ENCODE measurements at regions not wholly inside any gene's neighbourhood (a gene's known extent, or its start where the extent isn't known, plus 50 kb on each side); places are given as distances from the start of the nearest gene placed in this dataset.

DNA sequence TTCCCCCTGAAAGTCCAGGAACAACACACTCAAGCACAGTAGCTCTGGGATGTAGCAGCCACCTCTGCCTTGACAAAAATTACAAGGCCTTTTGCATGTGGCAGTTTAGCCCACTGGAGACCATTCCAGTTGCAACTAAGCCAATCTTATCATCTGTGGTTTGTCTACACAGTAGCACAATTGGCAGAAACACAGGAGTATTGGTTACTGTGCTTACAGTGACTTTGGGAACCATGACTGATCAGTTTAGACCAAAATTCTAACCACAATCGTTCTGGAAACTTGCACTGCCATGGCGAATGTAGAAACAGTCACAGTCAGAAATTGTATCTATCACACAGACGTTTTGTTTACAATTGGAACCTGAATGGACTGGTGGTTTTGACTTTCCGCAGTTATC lies 403.7 kb upstream of the MEIS1 start:
- H3K9me3 Mint-ChIP-seq (ENCODE audit: unreplicated experiment): peaks cover 3% of the 10 kb centered on the region
- peaks cover 9% of the 10 kb centered on the region for H3K36me3 Mint-ChIP-seq (ENCODE audit: unreplicated experiment)
- peaks cover 5% of the 10 kb centered on the region for H3K4me1 Mint-ChIP-seq (ENCODE audit: low read depth, unreplicated experiment)
- no peak overlapping the region for H3K4me3 Mint-ChIP-seq (ENCODE audit: unreplicated experiment)
- DNase-seq: no peak
- TF ChIP-seq, protein P1, sequence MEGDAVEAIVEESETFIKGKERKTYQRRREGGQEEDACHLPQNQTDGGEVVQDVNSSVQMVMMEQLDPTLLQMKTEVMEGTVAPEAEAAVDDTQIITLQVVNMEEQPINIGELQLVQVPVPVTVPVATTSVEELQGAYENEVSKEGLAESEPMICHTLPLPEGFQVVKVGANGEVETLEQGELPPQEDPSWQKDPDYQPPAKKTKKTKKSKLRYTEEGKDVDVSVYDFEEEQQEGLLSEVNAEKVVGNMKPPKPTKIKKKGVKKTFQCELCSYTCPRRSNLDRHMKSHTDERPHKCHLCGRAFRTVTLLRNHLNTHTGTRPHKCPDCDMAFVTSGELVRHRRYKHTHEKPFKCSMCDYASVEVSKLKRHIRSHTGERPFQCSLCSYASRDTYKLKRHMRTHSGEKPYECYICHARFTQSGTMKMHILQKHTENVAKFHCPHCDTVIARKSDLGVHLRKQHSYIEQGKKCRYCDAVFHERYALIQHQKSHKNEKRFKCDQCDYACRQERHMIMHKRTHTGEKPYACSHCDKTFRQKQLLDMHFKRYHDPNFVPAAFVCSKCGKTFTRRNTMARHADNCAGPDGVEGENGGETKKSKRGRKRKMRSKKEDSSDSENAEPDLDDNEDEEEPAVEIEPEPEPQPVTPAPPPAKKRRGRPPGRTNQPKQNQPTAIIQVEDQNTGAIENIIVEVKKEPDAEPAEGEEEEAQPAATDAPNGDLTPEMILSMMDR (IDR thresholded peaks at IDR 0.05; ENCODE audit: partially characterized antibody, unreplicated experiment): no peak
- no peak overlapping the region for H3K27ac Mint-ChIP-seq (ENCODE audit: unreplicated experiment)
- H3K27me3 Mint-ChIP-seq (ENCODE audit: unreplicated experiment): peaks cover 5% of the 10 kb centered on the region

GRCh38 chr2:66030553-66030952 lies 404.4 kb upstream of the MEIS1 start:
- no peak overlapping the region for H3K27ac Mint-ChIP-seq (ENCODE audit: unreplicated experiment)
- peaks cover 3% of the 10 kb centered on the region for H3K9me3 Mint-ChIP-seq (ENCODE audit: unreplicated experiment)
- H3K4me3 Mint-ChIP-seq (ENCODE audit: unreplicated experiment): no peak overlapping the region
- H3K36me3 Mint-ChIP-seq (ENCODE audit: unreplicated experiment): peaks cover 9% of the 10 kb centered on the region
- H3K4me1 Mint-ChIP-seq (ENCODE audit: low read depth, unreplicated experiment): peaks cover 5% of the 10 kb centered on the region
- TF ChIP-seq, protein P1 (IDR thresholded peaks at IDR 0.05; ENCODE audit: partially characterized antibody, unreplicated experiment): peak; percentile 55
- H3K27me3 Mint-ChIP-seq (ENCODE audit: unreplicated experiment): peaks cover 5% of the 10 kb centered on the region
- no peak for DNase-seq

DNA sequence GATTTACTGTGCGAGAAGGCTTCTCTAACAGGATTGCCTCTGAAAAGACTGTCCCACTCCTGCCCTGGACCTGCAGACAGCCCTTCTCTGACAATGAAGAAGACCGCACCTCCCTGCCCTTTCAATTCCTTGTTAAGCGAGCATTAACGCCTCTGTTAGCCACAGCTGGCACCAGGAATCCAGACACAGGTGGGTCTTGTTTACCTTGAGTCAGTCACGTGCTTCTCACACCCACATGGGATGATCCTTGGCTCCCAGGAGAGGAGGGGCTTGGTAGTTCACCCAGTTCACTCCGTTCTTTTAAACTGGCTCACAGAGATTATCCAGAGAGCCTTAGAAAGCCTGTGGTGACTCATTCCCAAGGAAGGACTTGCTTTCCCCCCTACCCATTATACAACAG lies 410.5 kb upstream of the MEIS1 start:
- Mint-ChIP-seq H3K36me3 (ENCODE audit: unreplicated experiment) (peaks cover 9% of the 10 kb centered on the region), H3K4me3 (ENCODE audit: unreplicated experiment) (no peak overlapping the region), H3K4me1 (ENCODE audit: low read depth, unreplicated experiment) (no peaks in the 10 kb centered on the region), H3K27ac (ENCODE audit: unreplicated experiment) (no peak overlapping the region), H3K27me3 (ENCODE audit: unreplicated experiment) (no peaks in the 10 kb centered on the region), H3K9me3 (ENCODE audit: unreplicated experiment) (peaks cover 4% of the 10 kb centered on the region)
- no peak for DNase-seq
- TF ChIP-seq, protein P1 (IDR thresholded peaks at IDR 0.05; ENCODE audit: partially characterized antibody, unreplicated experiment): no peak

DNA sequence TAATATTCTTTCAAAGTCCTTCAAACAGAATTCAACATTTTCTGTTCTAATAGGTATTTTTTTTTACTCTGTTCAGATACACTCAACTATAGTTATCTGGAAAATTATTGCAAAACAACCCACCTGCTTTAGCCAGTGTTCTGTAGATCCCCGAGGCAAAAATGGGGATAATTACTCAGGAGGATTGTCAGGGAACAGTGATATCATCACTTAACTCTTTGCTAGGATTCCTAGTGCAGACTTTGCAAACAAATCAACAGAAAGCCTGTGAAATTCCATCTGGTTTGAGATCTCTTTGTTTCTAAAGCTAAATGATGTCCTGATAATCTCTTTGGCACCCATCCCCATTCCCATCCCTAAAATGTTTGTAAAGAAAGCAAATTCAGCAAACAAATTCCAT lies 413.6 kb upstream of the MEIS1 start:
- Mint-ChIP-seq H3K9me3 (ENCODE audit: unreplicated experiment) (peaks cover 2% of the 10 kb centered on the region), H3K27ac (ENCODE audit: unreplicated experiment) (no peak overlapping the region), H3K27me3 (ENCODE audit: unreplicated experiment) (no peaks in the 10 kb centered on the region), H3K36me3 (ENCODE audit: unreplicated experiment) (no peaks in the 10 kb centered on the region), H3K4me3 (ENCODE audit: unreplicated experiment) (no peak overlapping the region), H3K4me1 (ENCODE audit: low read depth, unreplicated experiment) (no peaks in the 10 kb centered on the region)
- TF ChIP-seq, protein P1 (IDR thresholded peaks at IDR 0.05; ENCODE audit: partially characterized antibody, unreplicated experiment): no peak
- DNase-seq: no peak

- H3K27me3 Mint-ChIP-seq (ENCODE audit: unreplicated experiment): no peaks in the 10 kb centered on the region
- no peaks in the 10 kb centered on the region for H3K36me3 Mint-ChIP-seq (ENCODE audit: unreplicated experiment)
- no peak overlapping the region for H3K27ac Mint-ChIP-seq (ENCODE audit: unreplicated experiment)
- no peaks in the 10 kb centered on the region for H3K4me1 Mint-ChIP-seq (ENCODE audit: low read depth, unreplicated experiment)
- no peak for DNase-seq
- TF ChIP-seq, protein P1 (IDR thresholded peaks at IDR 0.05; ENCODE audit: partially characterized antibody, unreplicated experiment): no peak
- peaks cover 2% of the 10 kb centered on the region for H3K9me3 Mint-ChIP-seq (ENCODE audit: unreplicated experiment)
- H3K4me3 Mint-ChIP-seq (ENCODE audit: unreplicated experiment): no peak overlapping the region
Observed at GRCh38 chr2:66017763-66018162, 417.2 kb upstream of the MEIS1 start.

Measured in glutamatergic neuron (in vitro differentiated cells).